Lower leg skin (tissue), 4 donors: ENCODE measurements at regions not wholly inside any gene's neighbourhood (a gene's known extent, or its start where the extent isn't known, plus 50 kb on each side); places are given as distances from the start of the nearest gene placed in this dataset.

Experiments
- DNase-seq, 2 donors: peaks; one replicate each; pipeline ENCODE4 v3.0.0-alpha.2; 2019; ENCODE audit warnings: low spot score in 2 of 2
- H3K4me3 ChIP-seq: fragments of 200-600 bp; sonication (generic); 2 replicates; pipeline ENCODE4 v1.5.1; 2017; ENCODE audit warnings: mild to moderate bottlenecking, low read depth; ENCODE audit not compliant: poor library complexity, severe bottlenecking
- CTCF ChIP-seq, 3 donors: fragments of 450-650 bp; IDR thresholded peaks; one replicate each; pipeline ENCODE4 v1.5.1; 2016; ENCODE audit warnings: antibody characterized with exemption in 3 of 3, mild to moderate bottlenecking in 3 of 3, moderate library complexity in 2 of 3
- POLR2A ChIP-seq, 2 donors: fragments of 450-650 bp; IDR thresholded peaks; one replicate each; pipeline ENCODE4 v1.6.1; 2016 to 2017; ENCODE audit warnings: antibody characterized with exemption in 2 of 2, mild to moderate bottlenecking in 1 of 2, moderate library complexity in 1 of 2
- WGBS, 2 donors: methylation state at CpG; one replicate each; pipeline ENCODE4 v1.1.5; 2018; 5-methylcytosine and 5-hydroxymethylcytosine counted together
- intact Hi-C: fragments of 100-400 bp; cut with DNase I; formaldehyde crosslinking; loops from one replicate; pipeline ENCODE4 v1.15.0; 2023; ENCODE audit warnings: low total_unique reads

GRCh38 chr2:14396533-14397083 lies 235.9 kb upstream of the LRATD1 start:
- TF ChIP-seq CTCF (IDR thresholded peaks at IDR 0.05) (no peak), POLR2A (IDR thresholded peaks at IDR 0.05) (no peak)
- intact Hi-C loops = no loop called here
- WGBS, 2 donors = 79 to 84% methylated on average over 3 of the region's 3 CpGs
- DNase-seq = no peak
- no peak overlapping the region for H3K4me3 ChIP-seq

GRCh38 chr2:14398641-14399040 lies 233.9 kb upstream of the LRATD1 start:
- H3K4me3 ChIP-seq = no peak overlapping the region
- intact Hi-C loops = no loop called here
- no peak for DNase-seq
- TF ChIP-seq CTCF (IDR thresholded peaks at IDR 0.05) = no peak
- no peak for TF ChIP-seq POLR2A (IDR thresholded peaks at IDR 0.05)

GRCh38 chr2:14401873-14402272 lies 230.6 kb upstream of the LRATD1 start:
- intact Hi-C loops = no loop called here
- H3K4me3 ChIP-seq = no peak overlapping the region
- TF ChIP-seq POLR2A (IDR thresholded peaks at IDR 0.05) = no peak
- TF ChIP-seq CTCF (IDR thresholded peaks at IDR 0.05) = no peak
- no peak for DNase-seq
- 46 to 55% methylated on average over 4 of the region's 4 CpGs for WGBS, 2 donors

GRCh38 chr2:14408695-14409094 lies 223.8 kb upstream of the LRATD1 start:
- WGBS, 2 donors = 74 to 86% methylated on average over 3 of the region's 3 CpGs

GRCh38 chr2:14417551-14417950 lies 215.0 kb upstream of the LRATD1 start:
- no peak overlapping the region for H3K4me3 ChIP-seq
- 76 to 86% methylated on average over 4 of the region's 4 CpGs for WGBS, 2 donors
- DNase-seq = no peak
- intact Hi-C loops = no loop called here
- TF ChIP-seq CTCF (IDR thresholded peaks at IDR 0.05) = no peak
- no peak for TF ChIP-seq POLR2A (IDR thresholded peaks at IDR 0.05)

More at GRCh38 chr2:14408695-14409094, 223.8 kb upstream of the LRATD1 start:
- DNase-seq = no peak
- TF ChIP-seq POLR2A (IDR thresholded peaks at IDR 0.05) = no peak
- TF ChIP-seq CTCF (IDR thresholded peaks at IDR 0.05) = no peak
- intact Hi-C loops = no loop called here
- H3K4me3 ChIP-seq = no peak overlapping the region

- no peak for DNase-seq
- H3K4me3 ChIP-seq = no peak overlapping the region
- TF ChIP-seq POLR2A (IDR thresholded peaks at IDR 0.05) = no peak
- TF ChIP-seq CTCF (IDR thresholded peaks at IDR 0.05) = no peak
- intact Hi-C loops = no loop called here
Observed at GRCh38 chr2:14418115-14418514, 214.4 kb upstream of the LRATD1 start.
